Psoas muscle (tissue), 7 donors: ENCODE measurements at regions not wholly inside any gene's neighbourhood (a gene's known extent, or its start where the extent isn't known, plus 50 kb on each side); places are given as distances from the start of the nearest gene placed in this dataset.

ENCODE experiments used
- ATAC-seq, 4 donors: fragments of 200-7000 bp; cut with Tn5 transposase; one replicate each; pipeline ENCODE4 v1.9.1; 2020; ENCODE audit warnings: moderate library complexity in 3 of 4, mild to moderate bottlenecking in 2 of 4
- DNase-seq, 2 donors: peaks; one replicate each; pipeline ENCODE4 v3.0.0-alpha.2; 2020
- H3K27ac ChIP-seq: fragments of 200-600 bp; one replicate; pipeline ENCODE4 v1.8.0; 2022
- H3K27me3 ChIP-seq, 3 donors: fragments of 200-600 bp in 1 of 3; one replicate each; pipeline versions ENCODE4 v1.6.1 to v1.8.0; 2013 to 2022; ENCODE audit warnings: low read length in 2 of 3, mild to moderate bottlenecking in 2 of 3, moderate library complexity in 1 of 3; ENCODE audit not compliant: insufficient read depth in 3 of 3
- H3K36me3 ChIP-seq, 2 donors: fragments of 200-600 bp in 1 of 2; one replicate each; pipeline versions ENCODE4 v1.6.1 to v1.8.0; 2013 to 2022; ENCODE audit warnings: low read depth in 1 of 2, mild to moderate bottlenecking in 1 of 2, moderate library complexity in 1 of 2; ENCODE audit not compliant: insufficient read depth in 1 of 2
- H3K4me1 ChIP-seq: fragments of 200-600 bp; one replicate; pipeline ENCODE4 v1.8.0; 2022
- H3K4me3 ChIP-seq: fragments of 200-600 bp; one replicate; pipeline ENCODE4 v1.8.0; 2022; ENCODE audit warnings: mild to moderate bottlenecking
- H3K9me3 ChIP-seq: fragments of 200-600 bp; one replicate; pipeline ENCODE4 v1.8.0; 2022
- CTCF ChIP-seq: fragments of 200-600 bp; IDR thresholded peaks from one replicate; pipeline ENCODE4 v1.8.0; 2022; ENCODE audit warnings: antibody characterized with exemption
- WGBS, 3 donors: extraction: QIAGEN DNeasy Blood & Tissue Kit; methylation state at CpG; one replicate each; pipeline versions ENCODE4 v1.1.6 to v1.1.7; 2013; 5-methylcytosine and 5-hydroxymethylcytosine counted together
- intact Hi-C, 2 donors: fragments of 100-400 bp; cut with DNase I; formaldehyde crosslinking; loops; one replicate each; pipeline versions ENCODE4 v1.11.0 to v1.14.2; 2022
- donor health status: healthy with polysubstance abuse.
- donor health status: DM: no; HTN: no; CAD: no; lungs with moderate emphysema.
- donor health status: Bipolar disorder and iron deficiency.
- donor health status: healthy.
- donor health status: DM: yes; HTN: yes; CAD: no.
- donor health status: DM: no; HTN: no; CAD: no.
- donor health status: DM: yes; HTN: yes; CAD: no.

- Histone ChIP-seq H3K27me3 (peaks cover 0 to 2% (median 0%) of the 10 kb centered on the region in 3 donors), H3K36me3 (no peaks in the 10 kb centered on the region), H3K4me3 (no peak overlapping the region), H3K9me3 (no peaks in the 10 kb centered on the region), H3K4me1 (no peaks in the 10 kb centered on the region), H3K27ac (no peak overlapping the region)
- 76 to 79% (median 77%) methylated on average over 2 of the region's 2 CpGs for WGBS, 3 donors
- ATAC-seq, result no peak
- DNase-seq, result no peak
- no peak for TF ChIP-seq CTCF
- intact Hi-C loops, result no loop called here
These were observed 112.2 kb downstream of the ACTBL2 start for GRCh38 chr5:57370376-57370775.

- no peak for DNase-seq
- Histone ChIP-seq H3K4me1 (no peaks in the 10 kb centered on the region), H3K27ac (no peak overlapping the region), H3K4me3 (no peak overlapping the region), H3K9me3 (no peaks in the 10 kb centered on the region), H3K27me3 (no peaks in the 10 kb centered on the region), H3K36me3 (no peaks in the 10 kb centered on the region)
- intact Hi-C loops, result no loop called here
- TF ChIP-seq CTCF, result no peak
- no peak for ATAC-seq
- 85 to 94% (median 87%) methylated on average over 3 of the region's 3 CpGs for whole genome bisulfite sequencing, 3 donors
These were observed 114.6 kb downstream of the ACTBL2 start for GRCh38 chr5:57368010-57368409.

- H3K4me1 ChIP-seq, result no peaks in the 10 kb centered on the region
- no peak overlapping the region for H3K4me3 ChIP-seq
- no peaks in the 10 kb centered on the region for H3K36me3 ChIP-seq
- no peak overlapping the region for H3K27ac ChIP-seq
- 88 to 95% (median 93%) methylated on average over 1 of the region's 1 CpG for WGBS, 3 donors
- H3K27me3 ChIP-seq, result no peaks in the 10 kb centered on the region
- no peaks in the 10 kb centered on the region for H3K9me3 ChIP-seq
- ATAC-seq (no peak), DNase-seq (no peak)
- no peak for TF ChIP-seq CTCF
- intact Hi-C loops, result no loop called here
These were observed 115.9 kb downstream of the ACTBL2 start for GRCh38 chr5:57366744-57367143.

- WGBS, 3 donors, result 45 to 68% (median 52%) methylated on average over 5 of the region's 5 CpGs
- H3K36me3 ChIP-seq, result no peaks in the 10 kb centered on the region
- H3K9me3 ChIP-seq, result no peaks in the 10 kb centered on the region
- H3K4me3 ChIP-seq, result no peak overlapping the region
- no peak for ATAC-seq
- no peaks in the 10 kb centered on the region for H3K27me3 ChIP-seq
- no peak for TF ChIP-seq CTCF
- intact Hi-C loops, result no loop called here
- H3K27ac ChIP-seq, result no peak overlapping the region
- DNase-seq, result no peak
- no peaks in the 10 kb centered on the region for H3K4me1 ChIP-seq
These were observed 119.7 kb downstream of the ACTBL2 start for GRCh38 chr5:57362951-57363350.

- DNase-seq, result no peak
- no peak for TF ChIP-seq CTCF
- Histone ChIP-seq H3K27me3 (no peaks in the 10 kb centered on the region), H3K27ac (no peak overlapping the region), H3K4me1 (no peaks in the 10 kb centered on the region), H3K36me3 (no peaks in the 10 kb centered on the region), H3K4me3 (no peak overlapping the region), H3K9me3 (no peaks in the 10 kb centered on the region)
- intact Hi-C loops, result no loop called here
- no peak for ATAC-seq
- 58 to 86% (median 73%) methylated on average over 1 of the region's 1 CpG for WGBS, 3 donors
These were observed 121.7 kb downstream of the ACTBL2 start for GRCh38 chr5:57360871-57361270.
